ENCODE measurements at regions not wholly inside any gene's neighbourhood (a gene's known extent, or its start where the extent isn't known, plus 50 kb on each side); places are given as distances from the start of the nearest gene placed in this dataset.

- no peak overlapping the region for H3K9ac ChIP-seq (ENCODE audit: low read depth in 1 of 2, low read length in 2 of 2)
- no peaks in the 10 kb centered on the region for H3K9me3 ChIP-seq (ENCODE audit: control insufficient read depth in 4 of 4, low read length in 3 of 4)
- no peaks in the 10 kb centered on the region for H3K4me1 ChIP-seq (ENCODE audit: control insufficient read depth in 4 of 4, insufficient read depth in 4 of 4, low read length in 3 of 4)
- H3K4me3 ChIP-seq (ENCODE audit: low read depth in 1 of 3, low read length in 3 of 3), result no peak overlapping the region
- no peaks in the 10 kb centered on the region for H3K27me3 ChIP-seq (ENCODE audit: control insufficient read depth in 4 of 4, insufficient read depth in 4 of 4, low read length in 3 of 4)
- H3K36me3 ChIP-seq (ENCODE audit: control insufficient read depth in 4 of 4, insufficient read depth in 3 of 4, low read depth in 1 of 4, low read length in 3 of 4), result no peaks in the 10 kb centered on the region
- H3K27ac ChIP-seq (ENCODE audit: low read depth in 1 of 2, low read length in 2 of 2), result no peak overlapping the region
- no peak for TF ChIP-seq TAF1 (conservative IDR thresholded peaks at IDR 0.05)
- no peak for TF ChIP-seq NR2F2 (IDR thresholded peaks at IDR 0.05)
- no peak for TF ChIP-seq FOXA1 (IDR thresholded peaks at IDR 0.05)
- TF ChIP-seq YY1 (IDR thresholded peaks at IDR 0.05), result no peak
- TF ChIP-seq, protein P1, sequence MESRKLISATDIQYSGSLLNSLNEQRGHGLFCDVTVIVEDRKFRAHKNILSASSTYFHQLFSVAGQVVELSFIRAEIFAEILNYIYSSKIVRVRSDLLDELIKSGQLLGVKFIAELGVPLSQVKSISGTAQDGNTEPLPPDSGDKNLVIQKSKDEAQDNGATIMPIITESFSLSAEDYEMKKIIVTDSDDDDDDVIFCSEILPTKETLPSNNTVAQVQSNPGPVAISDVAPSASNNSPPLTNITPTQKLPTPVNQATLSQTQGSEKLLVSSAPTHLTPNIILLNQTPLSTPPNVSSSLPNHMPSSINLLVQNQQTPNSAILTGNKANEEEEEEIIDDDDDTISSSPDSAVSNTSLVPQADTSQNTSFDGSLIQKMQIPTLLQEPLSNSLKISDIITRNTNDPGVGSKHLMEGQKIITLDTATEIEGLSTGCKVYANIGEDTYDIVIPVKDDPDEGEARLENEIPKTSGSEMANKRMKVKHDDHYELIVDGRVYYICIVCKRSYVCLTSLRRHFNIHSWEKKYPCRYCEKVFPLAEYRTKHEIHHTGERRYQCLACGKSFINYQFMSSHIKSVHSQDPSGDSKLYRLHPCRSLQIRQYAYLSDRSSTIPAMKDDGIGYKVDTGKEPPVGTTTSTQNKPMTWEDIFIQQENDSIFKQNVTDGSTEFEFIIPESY (IDR thresholded peaks at IDR 0.05), result no peak
- TF ChIP-seq, protein P2, sequence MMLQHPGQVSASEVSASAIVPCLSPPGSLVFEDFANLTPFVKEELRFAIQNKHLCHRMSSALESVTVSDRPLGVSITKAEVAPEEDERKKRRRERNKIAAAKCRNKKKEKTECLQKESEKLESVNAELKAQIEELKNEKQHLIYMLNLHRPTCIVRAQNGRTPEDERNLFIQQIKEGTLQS (IDR thresholded peaks at IDR 0.05), result no peak
- TF ChIP-seq JUND (IDR thresholded peaks at IDR 0.05), result no peak
- TF ChIP-seq HNF4A (conservative IDR thresholded peaks at IDR 0.05), result no peak
- TF ChIP-seq SP1 (IDR thresholded peaks at IDR 0.05), result no peak
- no peak for DNase-seq (ENCODE audit: low spot score)
- WGBS, result 68% methylated on average over 3 of the region's 3 CpGs
Observed at GRCh38 chr6:48664826-48665225, 553.8 kb upstream of the PTCHD4 start.

- 40% methylated on average over 2 of the region's 2 CpGs for WGBS
- Histone ChIP-seq H3K9me3 (ENCODE audit: control insufficient read depth in 4 of 4, low read length in 3 of 4) (no peaks in the 10 kb centered on the region), H3K4me3 (ENCODE audit: low read depth in 1 of 3, low read length in 3 of 3) (no peak overlapping the region), H3K9ac (ENCODE audit: low read depth in 1 of 2, low read length in 2 of 2) (no peak overlapping the region), H3K27ac (ENCODE audit: low read depth in 1 of 2, low read length in 2 of 2) (no peak overlapping the region), H3K27me3 (ENCODE audit: control insufficient read depth in 4 of 4, insufficient read depth in 4 of 4, low read length in 3 of 4) (no peaks in the 10 kb centered on the region), H3K4me1 (ENCODE audit: control insufficient read depth in 4 of 4, insufficient read depth in 4 of 4, low read length in 3 of 4) (no peaks in the 10 kb centered on the region), H3K36me3 (ENCODE audit: control insufficient read depth in 4 of 4, insufficient read depth in 3 of 4, low read depth in 1 of 4, low read length in 3 of 4) (no peaks in the 10 kb centered on the region)
- TF ChIP-seq, protein P3, sequence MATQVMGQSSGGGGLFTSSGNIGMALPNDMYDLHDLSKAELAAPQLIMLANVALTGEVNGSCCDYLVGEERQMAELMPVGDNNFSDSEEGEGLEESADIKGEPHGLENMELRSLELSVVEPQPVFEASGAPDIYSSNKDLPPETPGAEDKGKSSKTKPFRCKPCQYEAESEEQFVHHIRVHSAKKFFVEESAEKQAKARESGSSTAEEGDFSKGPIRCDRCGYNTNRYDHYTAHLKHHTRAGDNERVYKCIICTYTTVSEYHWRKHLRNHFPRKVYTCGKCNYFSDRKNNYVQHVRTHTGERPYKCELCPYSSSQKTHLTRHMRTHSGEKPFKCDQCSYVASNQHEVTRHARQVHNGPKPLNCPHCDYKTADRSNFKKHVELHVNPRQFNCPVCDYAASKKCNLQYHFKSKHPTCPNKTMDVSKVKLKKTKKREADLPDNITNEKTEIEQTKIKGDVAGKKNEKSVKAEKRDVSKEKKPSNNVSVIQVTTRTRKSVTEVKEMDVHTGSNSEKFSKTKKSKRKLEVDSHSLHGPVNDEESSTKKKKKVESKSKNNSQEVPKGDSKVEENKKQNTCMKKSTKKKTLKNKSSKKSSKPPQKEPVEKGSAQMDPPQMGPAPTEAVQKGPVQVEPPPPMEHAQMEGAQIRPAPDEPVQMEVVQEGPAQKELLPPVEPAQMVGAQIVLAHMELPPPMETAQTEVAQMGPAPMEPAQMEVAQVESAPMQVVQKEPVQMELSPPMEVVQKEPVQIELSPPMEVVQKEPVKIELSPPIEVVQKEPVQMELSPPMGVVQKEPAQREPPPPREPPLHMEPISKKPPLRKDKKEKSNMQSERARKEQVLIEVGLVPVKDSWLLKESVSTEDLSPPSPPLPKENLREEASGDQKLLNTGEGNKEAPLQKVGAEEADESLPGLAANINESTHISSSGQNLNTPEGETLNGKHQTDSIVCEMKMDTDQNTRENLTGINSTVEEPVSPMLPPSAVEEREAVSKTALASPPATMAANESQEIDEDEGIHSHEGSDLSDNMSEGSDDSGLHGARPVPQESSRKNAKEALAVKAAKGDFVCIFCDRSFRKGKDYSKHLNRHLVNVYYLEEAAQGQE (IDR thresholded peaks at IDR 0.05), result no peak
- TF ChIP-seq, protein P4, sequence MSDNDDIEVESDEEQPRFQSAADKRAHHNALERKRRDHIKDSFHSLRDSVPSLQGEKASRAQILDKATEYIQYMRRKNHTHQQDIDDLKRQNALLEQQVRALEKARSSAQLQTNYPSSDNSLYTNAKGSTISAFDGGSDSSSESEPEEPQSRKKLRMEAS (IDR thresholded peaks at IDR 0.05), result no peak
- TF ChIP-seq TAF1 (conservative IDR thresholded peaks at IDR 0.05) (no peak), YY1 (IDR thresholded peaks at IDR 0.05) (no peak), HNF4G (IDR thresholded peaks at IDR 0.05) (no peak), SP1 (IDR thresholded peaks at IDR 0.05) (no peak), NR2F2 (IDR thresholded peaks at IDR 0.05) (no peak), EGR1 (IDR thresholded peaks at IDR 0.05; ENCODE audit: low read depth in 2 of 2) (no peak), FOXA2 (IDR thresholded peaks at IDR 0.05) (no peak)
- TF ChIP-seq, protein P5, sequence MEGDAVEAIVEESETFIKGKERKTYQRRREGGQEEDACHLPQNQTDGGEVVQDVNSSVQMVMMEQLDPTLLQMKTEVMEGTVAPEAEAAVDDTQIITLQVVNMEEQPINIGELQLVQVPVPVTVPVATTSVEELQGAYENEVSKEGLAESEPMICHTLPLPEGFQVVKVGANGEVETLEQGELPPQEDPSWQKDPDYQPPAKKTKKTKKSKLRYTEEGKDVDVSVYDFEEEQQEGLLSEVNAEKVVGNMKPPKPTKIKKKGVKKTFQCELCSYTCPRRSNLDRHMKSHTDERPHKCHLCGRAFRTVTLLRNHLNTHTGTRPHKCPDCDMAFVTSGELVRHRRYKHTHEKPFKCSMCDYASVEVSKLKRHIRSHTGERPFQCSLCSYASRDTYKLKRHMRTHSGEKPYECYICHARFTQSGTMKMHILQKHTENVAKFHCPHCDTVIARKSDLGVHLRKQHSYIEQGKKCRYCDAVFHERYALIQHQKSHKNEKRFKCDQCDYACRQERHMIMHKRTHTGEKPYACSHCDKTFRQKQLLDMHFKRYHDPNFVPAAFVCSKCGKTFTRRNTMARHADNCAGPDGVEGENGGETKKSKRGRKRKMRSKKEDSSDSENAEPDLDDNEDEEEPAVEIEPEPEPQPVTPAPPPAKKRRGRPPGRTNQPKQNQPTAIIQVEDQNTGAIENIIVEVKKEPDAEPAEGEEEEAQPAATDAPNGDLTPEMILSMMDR (IDR thresholded peaks at IDR 0.05; ENCODE audit: low read depth, low read length, missing input control), result no peak
- TF ChIP-seq, protein P2 (IDR thresholded peaks at IDR 0.05), result no peak
- DNase-seq (ENCODE audit: low spot score), result no peak
Observed at GRCh38 chr6:48658915-48659314, 547.9 kb upstream of the PTCHD4 start.

Measured in liver (tissue), 8 donors.